SU-DHL-6 (cell line): ENCODE measurements at regions not wholly inside any gene's neighbourhood (a gene's known extent, or its start where the extent isn't known, plus 50 kb on each side); places are given as distances from the start of the nearest gene placed in this dataset.

Experiments used
- H2AFZ ChIP-seq: fragments of 200-600 bp; sonication (generic); 2 replicates; pipeline ENCODE4 v1.6.1; 2014; ENCODE audit warnings: low read depth, mild to moderate bottlenecking, moderate library complexity, mixed read lengths, antibody characterized with exemption, low read length; ENCODE audit not compliant: severe bottlenecking
- H3F3A ChIP-seq: fragments of 200-600 bp; shearing (Covaris generic); 2 replicates; pipeline ENCODE4 v1.6.0; 2016; ENCODE audit warnings: antibody characterized with exemption, mild to moderate bottlenecking; ENCODE audit not compliant: insufficient read depth
- H3K27ac ChIP-seq: fragments of 200-600 bp; sonication (generic); 2 replicates; pipeline ENCODE4 v1.5.1; 2016; ENCODE audit warnings: low read depth, mild to moderate bottlenecking, low read length, moderate library complexity, mixed read lengths
- H3K27me3 ChIP-seq: fragments of 200-600 bp; sonication (generic), shearing (Covaris generic); 2 replicates; pipeline ENCODE4 v1.6.0; 2014; ENCODE audit warnings: mild to moderate bottlenecking, low read length
- H3K36me3 ChIP-seq: fragments of 200-600 bp; sonication (generic); 2 replicates; pipeline ENCODE4 v1.6.1; 2014; ENCODE audit warnings: mild to moderate bottlenecking, low read length, mixed read lengths
- H3K4me2 ChIP-seq: fragments of 300-600, 200-600 bp; shearing (Covaris generic), sonication (generic); 2 replicates; pipeline ENCODE4 v1.6.0; 2014; ENCODE audit warnings: low read length, low read depth, mild to moderate bottlenecking; ENCODE audit not compliant: poor library complexity, severe bottlenecking
- H3K4me3 ChIP-seq: fragments of 200-600 bp; sonication (generic); 2 replicates; pipeline ENCODE4 v1.5.1; 2014; ENCODE audit warnings: antibody characterized with exemption, low read length, mild to moderate bottlenecking, mixed read lengths; ENCODE audit not compliant: insufficient read depth, poor library complexity, severe bottlenecking
- H3K79me2 ChIP-seq: fragments of 200-600 bp; sonication (generic); 2 replicates; pipeline ENCODE4 v1.6.1; 2014; ENCODE audit warnings: mild to moderate bottlenecking, low read length, moderate library complexity; ENCODE audit not compliant: insufficient read depth
- H3K9ac ChIP-seq: fragments of 200-600 bp; sonication (generic); 2 replicates; pipeline ENCODE4 v1.7.0; 2014; ENCODE audit warnings: mild to moderate bottlenecking, low read length
- H3K9me2 ChIP-seq: fragments of 200-600 bp; sonication (generic); replicated peaks from 2 replicates; pipeline ENCODE4 v1.6.1; 2014; ENCODE audit warnings: low read length; ENCODE audit not compliant: insufficient read depth
- H3K9me3 ChIP-seq: fragments of 200-600 bp; sonication (generic); 2 replicates; pipeline ENCODE4 v1.6.1; 2014; ENCODE audit warnings: low read length, mixed read lengths; ENCODE audit not compliant: insufficient read depth
- H4K20me1 ChIP-seq: fragments of 200-600 bp; sonication (generic); 2 replicates; pipeline ENCODE4 v1.6.1; 2014; ENCODE audit warnings: low read depth, mild to moderate bottlenecking, antibody characterized with exemption, low read length, moderate library complexity, mixed read lengths
- CTCF ChIP-seq: fragments of 200-600 bp; sonication (generic); IDR thresholded peaks from one replicate; pipeline ENCODE4 v1.5.1; 2017; ENCODE audit warnings: antibody characterized with exemption, mild to moderate bottlenecking, low read length, moderate library complexity; ENCODE audit not compliant: insufficient read depth, poor library complexity, severe bottlenecking
- EZH2phosphoT487 ChIP-seq: fragments of 200-600 bp; sonication (generic), shearing (Covaris generic); conservative IDR thresholded peaks from 2 replicates; pipeline ENCODE4 v1.6.1; 2018; ENCODE audit warnings: mild to moderate bottlenecking, antibody characterized with exemption, low read length, moderate library complexity, mixed read lengths

GRCh38 chr1:193634876-193635275 lies 448.5 kb upstream of the B3GALT2 start:
- no peak for TF ChIP-seq CTCF
- no peak for TF ChIP-seq EZH2phosphoT487
- Histone ChIP-seq H3K4me2 (no peak overlapping the region), H3K36me3 (no peaks in the 10 kb centered on the region), H3K27ac (no peak overlapping the region), H3K4me3 (no peak overlapping the region), H3K9me3 (no peaks in the 10 kb centered on the region), H3K27me3 (no peaks in the 10 kb centered on the region), H3K9me2 (no peaks in the 10 kb centered on the region), H3K9ac (no peak overlapping the region), H4K20me1 (no peaks in the 10 kb centered on the region), H2AFZ (no peak overlapping the region), H3K79me2 (no peaks in the 10 kb centered on the region), H3F3A (no peaks in the 10 kb centered on the region)

GRCh38 chr1:193634470-193634869 lies 448.1 kb upstream of the B3GALT2 start:
- H3K36me3 ChIP-seq, result no peaks in the 10 kb centered on the region
- H4K20me1 ChIP-seq, result no peaks in the 10 kb centered on the region
- no peaks in the 10 kb centered on the region for H3F3A ChIP-seq
- no peaks in the 10 kb centered on the region for H3K9me3 ChIP-seq
- H3K27ac ChIP-seq, result no peak overlapping the region
- no peaks in the 10 kb centered on the region for H3K9me2 ChIP-seq
- H3K4me3 ChIP-seq, result no peak overlapping the region
- no peak overlapping the region for H2AFZ ChIP-seq
- no peaks in the 10 kb centered on the region for H3K27me3 ChIP-seq
- no peak for TF ChIP-seq EZH2phosphoT487
- TF ChIP-seq CTCF, result no peak
- no peaks in the 10 kb centered on the region for H3K79me2 ChIP-seq
- no peak overlapping the region for H3K4me2 ChIP-seq
- H3K9ac ChIP-seq, result no peak overlapping the region

GRCh38 chr1:193633991-193634390 lies 447.6 kb upstream of the B3GALT2 start:
- Histone ChIP-seq H3K9me3 (no peaks in the 10 kb centered on the region), H3K4me2 (no peak overlapping the region), H3K9ac (no peak overlapping the region), H3K36me3 (no peaks in the 10 kb centered on the region), H4K20me1 (no peaks in the 10 kb centered on the region), H3F3A (no peaks in the 10 kb centered on the region), H3K4me3 (no peak overlapping the region), H3K79me2 (no peaks in the 10 kb centered on the region), H3K27me3 (no peaks in the 10 kb centered on the region), H3K27ac (no peak overlapping the region), H2AFZ (no peak overlapping the region), H3K9me2 (no peaks in the 10 kb centered on the region)
- TF ChIP-seq CTCF (no peak), EZH2phosphoT487 (no peak)
